Stomach (tissue), 4 donors: ENCODE measurements at regions not wholly inside any gene's neighbourhood (a gene's known extent, or its start where the extent isn't known, plus 50 kb on each side); places are given as distances from the start of the nearest gene placed in this dataset.

Source experiments
- EP300 ChIP-seq: sonication (generic); formaldehyde crosslinking; IDR thresholded peaks from one replicate; pipeline ENCODE4 v1.6.1; 2017; ENCODE audit warnings: antibody characterized with exemption
- POLR2A ChIP-seq, 4 donors: fragments of 450-650 bp; IDR thresholded peaks; one replicate each; pipeline ENCODE4 v1.6.1; 2016; ENCODE audit warnings: antibody characterized with exemption in 4 of 4, control low read depth in 2 of 4, mild to moderate bottlenecking in 1 of 4, moderate library complexity in 1 of 4
- POLR2AphosphoS5 ChIP-seq, 3 donors: sonication (generic); formaldehyde crosslinking; IDR thresholded peaks; one replicate each; pipeline ENCODE4 v1.6.1; 2016; ENCODE audit warnings: antibody characterized with exemption in 3 of 3

DNA sequence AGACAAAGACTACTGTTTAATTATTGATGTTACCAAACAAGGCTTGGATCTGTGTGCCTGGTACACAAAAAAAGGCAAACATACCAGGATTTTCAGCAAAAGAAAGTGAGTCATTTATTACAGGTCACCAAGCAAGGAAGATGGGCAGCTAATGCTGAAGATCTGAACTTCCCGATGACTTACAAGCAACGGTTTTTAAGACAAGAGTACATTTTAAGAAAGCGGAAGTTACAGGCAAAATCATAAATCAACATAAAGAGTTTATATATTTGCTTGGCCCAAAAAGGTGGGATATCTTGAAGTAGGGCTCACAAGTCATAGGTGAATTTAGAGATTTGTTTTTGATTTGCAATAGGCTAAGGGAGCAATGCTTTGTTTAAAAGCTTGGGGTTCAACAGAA lies 125.4 kb upstream of the SPATA16 start:
- TF ChIP-seq EP300 (no peak), POLR2A (IDR thresholded peaks at IDR 0.05) (no peak), POLR2AphosphoS5 (IDR thresholded peaks at IDR 0.05) (no peak)
